SU-DHL-6 (cell line): ENCODE measurements at regions not wholly inside any gene's neighbourhood (a gene's known extent, or its start where the extent isn't known, plus 50 kb on each side); places are given as distances from the start of the nearest gene placed in this dataset.

ENCODE experiments used
- H2AFZ ChIP-seq: fragments of 200-600 bp; sonication (generic); 2 replicates; pipeline ENCODE4 v1.6.1; 2014; ENCODE audit warnings: low read depth, mild to moderate bottlenecking, moderate library complexity, mixed read lengths, antibody characterized with exemption, low read length; ENCODE audit not compliant: severe bottlenecking
- H3F3A ChIP-seq: fragments of 200-600 bp; shearing (Covaris generic); 2 replicates; pipeline ENCODE4 v1.6.0; 2016; ENCODE audit warnings: antibody characterized with exemption, mild to moderate bottlenecking; ENCODE audit not compliant: insufficient read depth
- H3K27ac ChIP-seq: fragments of 200-600 bp; sonication (generic); 2 replicates; pipeline ENCODE4 v1.5.1; 2016; ENCODE audit warnings: low read depth, mild to moderate bottlenecking, low read length, moderate library complexity, mixed read lengths
- H3K27me3 ChIP-seq: fragments of 200-600 bp; sonication (generic), shearing (Covaris generic); 2 replicates; pipeline ENCODE4 v1.6.0; 2014; ENCODE audit warnings: mild to moderate bottlenecking, low read length
- H3K36me3 ChIP-seq: fragments of 200-600 bp; sonication (generic); 2 replicates; pipeline ENCODE4 v1.6.1; 2014; ENCODE audit warnings: mild to moderate bottlenecking, low read length, mixed read lengths
- H3K4me2 ChIP-seq: fragments of 300-600, 200-600 bp; shearing (Covaris generic), sonication (generic); 2 replicates; pipeline ENCODE4 v1.6.0; 2014; ENCODE audit warnings: low read length, low read depth, mild to moderate bottlenecking; ENCODE audit not compliant: poor library complexity, severe bottlenecking
- H3K4me3 ChIP-seq: fragments of 200-600 bp; sonication (generic); 2 replicates; pipeline ENCODE4 v1.5.1; 2014; ENCODE audit warnings: antibody characterized with exemption, low read length, mild to moderate bottlenecking, mixed read lengths; ENCODE audit not compliant: insufficient read depth, poor library complexity, severe bottlenecking
- H3K79me2 ChIP-seq: fragments of 200-600 bp; sonication (generic); 2 replicates; pipeline ENCODE4 v1.6.1; 2014; ENCODE audit warnings: mild to moderate bottlenecking, low read length, moderate library complexity; ENCODE audit not compliant: insufficient read depth
- H3K9ac ChIP-seq: fragments of 200-600 bp; sonication (generic); 2 replicates; pipeline ENCODE4 v1.7.0; 2014; ENCODE audit warnings: mild to moderate bottlenecking, low read length
- H3K9me2 ChIP-seq: fragments of 200-600 bp; sonication (generic); replicated peaks from 2 replicates; pipeline ENCODE4 v1.6.1; 2014; ENCODE audit warnings: low read length; ENCODE audit not compliant: insufficient read depth
- H3K9me3 ChIP-seq: fragments of 200-600 bp; sonication (generic); 2 replicates; pipeline ENCODE4 v1.6.1; 2014; ENCODE audit warnings: low read length, mixed read lengths; ENCODE audit not compliant: insufficient read depth
- H4K20me1 ChIP-seq: fragments of 200-600 bp; sonication (generic); 2 replicates; pipeline ENCODE4 v1.6.1; 2014; ENCODE audit warnings: low read depth, mild to moderate bottlenecking, antibody characterized with exemption, low read length, moderate library complexity, mixed read lengths
- CTCF ChIP-seq: fragments of 200-600 bp; sonication (generic); IDR thresholded peaks from one replicate; pipeline ENCODE4 v1.5.1; 2017; ENCODE audit warnings: antibody characterized with exemption, mild to moderate bottlenecking, low read length, moderate library complexity; ENCODE audit not compliant: insufficient read depth, poor library complexity, severe bottlenecking
- EZH2phosphoT487 ChIP-seq: fragments of 200-600 bp; sonication (generic), shearing (Covaris generic); conservative IDR thresholded peaks from 2 replicates; pipeline ENCODE4 v1.6.1; 2018; ENCODE audit warnings: mild to moderate bottlenecking, antibody characterized with exemption, low read length, moderate library complexity, mixed read lengths

- Histone ChIP-seq H3K9me2 (no peaks in the 10 kb centered on the region), H3K4me3 (no peak overlapping the region), H3K9ac (no peak overlapping the region), H3K79me2 (no peaks in the 10 kb centered on the region), H4K20me1 (no peaks in the 10 kb centered on the region), H3F3A (no peaks in the 10 kb centered on the region), H3K4me2 (no peak overlapping the region), H2AFZ (no peak overlapping the region), H3K27ac (no peak overlapping the region), H3K9me3 (no peaks in the 10 kb centered on the region), H3K36me3 (no peaks in the 10 kb centered on the region), H3K27me3 (no peaks in the 10 kb centered on the region)
- TF ChIP-seq EZH2phosphoT487 = no peak
- TF ChIP-seq CTCF = no peak
Measured at GRCh38 chr9:13721481-13722235, 442.2 kb upstream of the MPDZ start.

GRCh38 chr9:13719981-13720676 is 440.6 kb upstream of the MPDZ start:
- Histone ChIP-seq H3K36me3 (no peaks in the 10 kb centered on the region), H3K79me2 (no peaks in the 10 kb centered on the region), H4K20me1 (no peaks in the 10 kb centered on the region), H3K4me2 (no peak overlapping the region), H3F3A (no peaks in the 10 kb centered on the region), H3K27ac (no peak overlapping the region), H3K9ac (no peak overlapping the region), H3K9me3 (no peaks in the 10 kb centered on the region), H3K27me3 (no peaks in the 10 kb centered on the region), H3K4me3 (no peak overlapping the region), H2AFZ (no peak overlapping the region), H3K9me2 (no peaks in the 10 kb centered on the region; the same call in 1 of the 2 replicates)
- TF ChIP-seq CTCF = no peak
- no peak for TF ChIP-seq EZH2phosphoT487

DNA sequence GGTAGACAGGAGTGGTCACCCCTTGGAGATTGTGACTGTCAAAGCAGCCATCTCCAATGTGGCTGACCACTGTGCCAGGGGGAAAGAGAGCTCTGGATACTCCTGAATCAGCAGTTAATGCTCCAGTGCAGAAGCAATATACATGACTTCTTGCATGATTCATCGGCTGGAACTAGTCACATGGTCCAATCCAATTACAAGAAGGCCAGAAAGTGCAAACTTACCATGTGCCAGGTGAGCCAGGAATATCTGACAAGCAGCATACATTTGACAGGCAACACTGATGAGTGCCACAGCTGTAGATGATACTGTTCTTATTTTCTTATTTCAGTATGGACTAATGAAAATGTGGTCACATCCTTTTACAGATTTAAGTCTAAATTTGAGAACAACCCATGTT is 440.0 kb upstream of the MPDZ start:
- H3K9me2 ChIP-seq = no peaks in the 10 kb centered on the region; the same call in 1 of the 2 replicates
- TF ChIP-seq EZH2phosphoT487 (no peak), CTCF (no peak)
- H3K4me2 ChIP-seq = no peak overlapping the region
- no peaks in the 10 kb centered on the region for H3K9me3 ChIP-seq
- no peaks in the 10 kb centered on the region for H3K27me3 ChIP-seq
- H3K27ac ChIP-seq = no peak overlapping the region
- no peak overlapping the region for H3K4me3 ChIP-seq
- H3K79me2 ChIP-seq = no peaks in the 10 kb centered on the region
- no peak overlapping the region for H2AFZ ChIP-seq
- H3F3A ChIP-seq = no peaks in the 10 kb centered on the region
- H3K36me3 ChIP-seq = no peaks in the 10 kb centered on the region
- no peak overlapping the region for H3K9ac ChIP-seq
- no peaks in the 10 kb centered on the region for H4K20me1 ChIP-seq
